Erythroblast (primary cell): ENCODE measurements at regions not wholly inside any gene's neighbourhood (a gene's known extent, or its start where the extent isn't known, plus 50 kb on each side); places are given as distances from the start of the nearest gene placed in this dataset.

Experiments
- GATA1 ChIP-seq: IDR thresholded peaks from 2 replicates; pipeline ENCODE4 v1.6.1; 2011; ENCODE audit warnings: low read depth, mild to moderate bottlenecking, control low read depth, low read length, moderate library complexity
- POLR2A ChIP-seq: IDR thresholded peaks from 2 replicates; pipeline ENCODE4 v1.6.1; 2011; ENCODE audit warnings: mild to moderate bottlenecking, low read length

GRCh38 chr4:115923152-115923551 is 809.7 kb upstream of the NDST4 start:
- TF ChIP-seq POLR2A (no peak), GATA1 (no peak)
